SK-N-MC (cell line): ENCODE measurements at regions not wholly inside any gene's neighbourhood (a gene's known extent, or its start where the extent isn't known, plus 50 kb on each side); places are given as distances from the start of the nearest gene placed in this dataset.

Experiments
- EZH2 ChIP-seq: fragments of 200-600 bp; sonication (generic); IDR thresholded peaks from one replicate; pipeline ENCODE4 v1.6.1; 2017; ENCODE audit warnings: antibody characterized with exemption
- FOXP2 ChIP-seq: optimal IDR thresholded peaks from 2 replicates; pipeline ENCODE3; 2011; ENCODE audit warnings: mild to moderate bottlenecking, moderate library complexity; ENCODE audit not compliant: insufficient read depth; ENCODE audit errors: extremely low read length, control extremely low read depth
- POLR2AphosphoS5 ChIP-seq: IDR thresholded peaks from 2 replicates; pipeline ENCODE4 v1.6.1; 2012; ENCODE audit warnings: mild to moderate bottlenecking, low read depth, low read length, borderline replicate concordance

DNA sequence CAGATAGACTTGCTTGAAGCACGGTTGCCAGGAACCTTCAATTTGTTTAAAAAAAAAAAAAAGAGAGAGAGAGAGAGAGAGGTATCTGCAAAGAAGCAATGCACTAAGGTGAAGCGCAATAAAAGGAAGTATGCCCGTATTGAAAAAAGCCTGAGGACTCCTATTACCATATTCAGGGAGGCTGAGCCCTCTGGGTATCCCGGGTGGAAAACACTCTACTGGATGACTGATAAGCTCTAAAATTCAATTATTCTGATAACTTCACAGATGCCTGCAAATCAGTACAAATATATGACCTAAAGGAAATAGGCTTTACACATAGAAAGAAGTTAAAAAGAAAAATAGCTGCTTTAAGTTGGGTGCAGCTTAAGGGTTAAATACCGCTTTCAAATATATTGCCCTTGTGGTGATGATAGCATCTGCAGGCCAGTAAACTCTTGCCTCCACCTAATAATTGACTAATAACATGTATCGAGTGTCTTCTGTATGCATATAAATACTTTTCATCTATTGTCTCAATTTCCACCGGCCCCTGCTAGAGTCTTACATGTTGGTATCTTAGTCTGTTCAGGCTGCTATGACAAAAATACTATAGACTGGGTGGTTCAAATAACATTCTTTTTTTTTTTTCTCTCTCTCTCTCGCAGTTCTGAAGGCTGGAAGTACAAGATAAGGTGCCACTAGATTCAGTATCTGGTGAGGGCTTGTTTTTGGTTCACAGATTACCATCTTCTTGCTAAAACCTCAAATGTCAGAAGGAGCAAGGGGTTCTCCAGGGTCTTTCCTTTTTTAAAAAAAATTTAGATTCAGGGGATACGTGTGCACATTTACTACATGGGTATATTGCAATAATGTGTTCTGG, 187.4 kb upstream of the JARID2 start:
- TF ChIP-seq EZH2, result no peak
- TF ChIP-seq POLR2AphosphoS5, result no peak
- no peak for TF ChIP-seq FOXP2
